ENCODE measurements at regions not wholly inside any gene's neighbourhood (a gene's known extent, or its start where the extent isn't known, plus 50 kb on each side); places are given as distances from the start of the nearest gene placed in this dataset.

DNA sequence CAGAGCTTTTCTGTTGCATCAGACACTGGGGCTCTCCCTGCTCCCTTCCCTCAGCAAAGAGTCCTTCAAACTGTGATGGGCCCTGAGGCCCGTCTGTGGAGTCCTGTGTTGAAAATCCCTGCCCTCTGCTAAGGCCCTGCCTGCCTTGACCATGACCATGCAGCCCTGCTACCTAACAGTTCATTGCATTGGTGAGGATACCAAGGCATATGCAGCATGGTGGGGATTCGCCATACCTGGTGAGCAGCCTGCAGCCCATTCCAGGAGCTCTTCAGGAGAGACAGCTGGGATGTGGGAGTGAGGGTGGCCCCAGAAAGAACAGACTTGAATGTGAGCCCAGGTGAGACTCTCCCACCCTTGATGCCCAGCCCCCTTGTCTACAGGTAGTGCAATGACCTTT lies 70.6 kb upstream of the GSX1 start (continued):
- TF ChIP-seq, protein P1, sequence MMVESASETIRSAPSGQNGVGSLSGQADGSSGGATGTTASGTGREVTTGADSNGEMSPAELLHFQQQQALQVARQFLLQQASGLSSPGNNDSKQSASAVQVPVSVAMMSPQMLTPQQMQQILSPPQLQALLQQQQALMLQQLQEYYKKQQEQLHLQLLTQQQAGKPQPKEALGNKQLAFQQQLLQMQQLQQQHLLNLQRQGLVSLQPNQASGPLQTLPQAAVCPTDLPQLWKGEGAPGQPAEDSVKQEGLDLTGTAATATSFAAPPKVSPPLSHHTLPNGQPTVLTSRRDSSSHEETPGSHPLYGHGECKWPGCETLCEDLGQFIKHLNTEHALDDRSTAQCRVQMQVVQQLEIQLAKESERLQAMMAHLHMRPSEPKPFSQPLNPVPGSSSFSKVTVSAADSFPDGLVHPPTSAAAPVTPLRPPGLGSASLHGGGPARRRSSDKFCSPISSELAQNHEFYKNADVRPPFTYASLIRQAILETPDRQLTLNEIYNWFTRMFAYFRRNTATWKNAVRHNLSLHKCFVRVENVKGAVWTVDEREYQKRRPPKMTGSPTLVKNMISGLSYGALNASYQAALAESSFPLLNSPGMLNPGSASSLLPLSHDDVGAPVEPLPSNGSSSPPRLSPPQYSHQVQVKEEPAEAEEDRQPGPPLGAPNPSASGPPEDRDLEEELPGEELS (CRISPR knock-in tag; IDR thresholded peaks at IDR 0.05; ENCODE audit: borderline replicate concordance), result no peak
- TF ChIP-seq CSDE1 (IDR thresholded peaks at IDR 0.05) (no peak), ZBTB40 (IDR thresholded peaks at IDR 0.05) (no peak), ZBTB40 (CRISPR knock-in tag; IDR thresholded peaks at IDR 0.05) (no peak), EP400 (IDR thresholded peaks at IDR 0.05) (no peak), ZNF354B (CRISPR knock-in tag; IDR thresholded peaks at IDR 0.05) (no peak)
